ENCODE measurements at regions not wholly inside any gene's neighbourhood (a gene's known extent, or its start where the extent isn't known, plus 50 kb on each side); places are given as distances from the start of the nearest gene placed in this dataset.

GRCh38 chr10:90326498-90327267, 531.2 kb downstream of the HTR7 start:
- TF ChIP-seq EZH2phosphoT487 (IDR thresholded peaks at IDR 0.05; ENCODE audit: borderline replicate concordance, low read length) (no peak), EZH2 (IDR thresholded peaks at IDR 0.05; ENCODE audit: low read length, unreplicated experiment) (no peak), CTCF (conservative IDR thresholded peaks at IDR 0.05; ENCODE audit: low read depth, low read length) (no peak)
